GM23338 (cell line): ENCODE measurements at regions not wholly inside any gene's neighbourhood (a gene's known extent, or its start where the extent isn't known, plus 50 kb on each side); places are given as distances from the start of the nearest gene placed in this dataset.

ENCODE experiments used
- ATAC-seq: fragments of 200-7000 bp; cut with Tn5 transposase; 3 replicates; pipeline ENCODE4 v1.9.1; 2020
- DNase-seq: peaks from one replicate; pipeline ENCODE4 v3.0.0-alpha.2; 2015; ENCODE audit warnings: low spot score
- H2AFZ ChIP-seq: fragments of 200-600 bp; sonication (generic); 2 replicates; pipeline ENCODE4 v1.8.0; 2016; ENCODE audit warnings: antibody characterized with exemption, mild to moderate bottlenecking, moderate library complexity
- H3F3A ChIP-seq: fragments of 200-600 bp; sonication (generic); replicated peaks from 2 replicates; pipeline ENCODE4 v1.8.0; 2017; ENCODE audit warnings: antibody characterized with exemption, mixed run types, low read depth
- H3K27ac ChIP-seq: fragments of 200-600 bp; sonication (generic); 2 replicates; pipeline ENCODE4 v1.6.1; 2016; ENCODE audit warnings: low read depth
- H3K27me3 ChIP-seq: fragments of 200-600 bp; sonication (generic); 2 replicates; pipeline ENCODE4 v1.8.0; 2016; ENCODE audit warnings: mild to moderate bottlenecking, mixed run types, moderate library complexity; ENCODE audit not compliant: insufficient read depth
- H3K36me3 ChIP-seq: fragments of 200-600 bp; sonication (generic); 2 replicates; pipeline ENCODE4 v1.8.0; 2016; ENCODE audit warnings: mild to moderate bottlenecking; ENCODE audit not compliant: insufficient read depth
- H3K4me1 ChIP-seq: fragments of 200-600 bp; sonication (generic); 2 replicates; pipeline ENCODE4 v1.8.0; 2016; ENCODE audit warnings: mild to moderate bottlenecking, moderate library complexity; ENCODE audit not compliant: insufficient read depth
- H3K4me2 ChIP-seq: fragments of 200-600 bp; sonication (generic); 2 replicates; pipeline ENCODE4 v1.7.1; 2017; ENCODE audit warnings: mixed run types
- H3K4me3 ChIP-seq: fragments of 200-600 bp; sonication (generic); 2 replicates; pipeline ENCODE4 v1.6.1; 2016; ENCODE audit warnings: mixed run types
- H3K79me2 ChIP-seq: fragments of 200-600 bp; sonication (generic); replicated peaks from 2 replicates; pipeline ENCODE4 v1.8.0; 2017; ENCODE audit warnings: mild to moderate bottlenecking; ENCODE audit not compliant: insufficient read depth
- H3K9me2 ChIP-seq: fragments of 200-600 bp; sonication (generic); 2 replicates; pipeline ENCODE4 v1.8.0; 2017; ENCODE audit not compliant: insufficient read depth
- H4K20me1 ChIP-seq: fragments of 200-600 bp; sonication (generic); replicated peaks from 2 replicates; pipeline ENCODE4 v1.8.0; 2017; ENCODE audit warnings: mild to moderate bottlenecking; ENCODE audit not compliant: insufficient read depth
- H3K27ac Mint-ChIP-seq: 2 replicates; pipeline ENCODE4 v1.8.0; 2020; ENCODE audit warnings: inconsistent platforms, mild to moderate bottlenecking, moderate library complexity, mixed read lengths
- H3K27me3 Mint-ChIP-seq: 3 replicates; pipeline ENCODE4 v1.8.0; 2022; ENCODE audit warnings: low read depth, mild to moderate bottlenecking, moderate library complexity, mixed read lengths, inconsistent platforms; ENCODE audit not compliant: insufficient read depth, poor library complexity
- H3K36me3 Mint-ChIP-seq: 3 replicates; pipeline ENCODE4 v1.8.0; 2021; ENCODE audit warnings: low read depth, mild to moderate bottlenecking, inconsistent platforms, moderate library complexity, mixed read lengths
- H3K4me1 Mint-ChIP-seq: 3 replicates; pipeline ENCODE4 v1.8.0; 2020; ENCODE audit warnings: mild to moderate bottlenecking, inconsistent platforms, mixed read lengths
- H3K4me3 Mint-ChIP-seq: 3 replicates; pipeline ENCODE4 v1.8.0; 2021; ENCODE audit warnings: moderate library complexity, mild to moderate bottlenecking, inconsistent platforms, mixed read lengths
- H3K9me3 Mint-ChIP-seq: 3 replicates; pipeline ENCODE4 v1.8.0; 2020; ENCODE audit warnings: moderate library complexity, mild to moderate bottlenecking, inconsistent platforms, mixed read lengths
- CREB1 ChIP-seq: fragments of 250-450 bp; sonication (Bioruptor Pico); IDR thresholded peaks from 2 replicates; pipeline ENCODE4 v1.5.0; 2020; ENCODE audit warnings: low read depth, mild to moderate bottlenecking, moderate library complexity
- ETS1 ChIP-seq: IDR thresholded peaks from 2 replicates; pipeline ENCODE4 v1.6.1; 2016; ENCODE audit warnings: antibody characterized with exemption
- EZH2phosphoT487 ChIP-seq: fragments of 200-600 bp; sonication (generic); IDR thresholded peaks from one replicate; pipeline ENCODE4 v1.8.1; 2018; ENCODE audit warnings: antibody characterized with exemption; ENCODE audit not compliant: unreplicated experiment
- POLR2AphosphoS5 ChIP-seq: IDR thresholded peaks from 2 replicates; pipeline ENCODE4 v1.6.1; 2016; ENCODE audit warnings: antibody characterized with exemption, low read depth
- REST ChIP-seq: IDR thresholded peaks from one replicate; pipeline ENCODE4 v1.6.1; 2018; ENCODE audit warnings: antibody characterized with exemption; ENCODE audit not compliant: unreplicated experiment
- ZNF114 ChIP-seq: fragments of 250-450 bp; sonication (Bioruptor Pico); IDR thresholded peaks from 2 replicates; pipeline ENCODE4 v1.5.0; 2020; ENCODE audit warnings: mild to moderate bottlenecking, moderate library complexity
- ZNF331 ChIP-seq: fragments of 250-450 bp; sonication (Bioruptor Pico); IDR thresholded peaks from 2 replicates; pipeline ENCODE4 v1.5.0; 2020; ENCODE audit warnings: low read depth, mild to moderate bottlenecking, moderate library complexity
- ZNF462 ChIP-seq: fragments of 250-450 bp; sonication (Bioruptor Pico); IDR thresholded peaks from 2 replicates; pipeline ENCODE4 v1.5.0; 2020; ENCODE audit warnings: mild to moderate bottlenecking, moderate library complexity

GRCh38 chr20:47850146-47850545 lies 64.9 kb upstream of the SULF2 start:
- Histone ChIP-seq H3K27me3 (no peaks in the 10 kb centered on the region), H4K20me1 (no peaks in the 10 kb centered on the region; the same call in 1 of the 2 replicates), H3K9me2 (no peaks in the 10 kb centered on the region), H3K36me3 (no peaks in the 10 kb centered on the region), H3K4me1 (no peaks in the 10 kb centered on the region), H3K79me2 (no peaks in the 10 kb centered on the region), H3K4me2 (no peak overlapping the region), H3F3A (no peaks in the 10 kb centered on the region), H3K27ac (no peak overlapping the region), H2AFZ (no peak overlapping the region), H3K4me3 (no peak overlapping the region)
- Mint-ChIP-seq H3K27me3 (peaks cover 5% of the 10 kb centered on the region), H3K36me3 (peaks cover 22% of the 10 kb centered on the region), H3K9me3 (peaks cover 36% of the 10 kb centered on the region), H3K4me3 (no peak overlapping the region), H3K27ac (no peak overlapping the region), H3K4me1 (0 out of 3 replicates have a peak, but pooled peaks cover 3% of the 10 kb centered on the region)
- TF ChIP-seq ETS1 = no peak
- no peak for TF ChIP-seq CREB1
- no peak for TF ChIP-seq ZNF114 (CRISPR knock-in tag)
- no peak for TF ChIP-seq EZH2phosphoT487
- no peak for TF ChIP-seq ZNF462 (CRISPR knock-in tag)
- no peak for TF ChIP-seq POLR2AphosphoS5
- no peak for TF ChIP-seq REST
- TF ChIP-seq ZNF331 = no peak
- no peak for ATAC-seq
- no peak for DNase-seq
